SH-SY5Y (cell line): ENCODE measurements at regions not wholly inside any gene's neighbourhood (a gene's known extent, or its start where the extent isn't known, plus 50 kb on each side); places are given as distances from the start of the nearest gene placed in this dataset.

Experiments used
- GATA2 ChIP-seq: IDR thresholded peaks from 2 replicates; pipeline ENCODE4 v1.6.1; 2011; ENCODE audit warnings: mild to moderate bottlenecking, low read depth, low read length
- GATA3 ChIP-seq: IDR thresholded peaks from 2 replicates; pipeline ENCODE4 v1.6.1; 2011; ENCODE audit warnings: low read depth, mild to moderate bottlenecking, low read length, moderate library complexity

GRCh38 chr3:159652452-159652851, 336.2 kb upstream of the IL12A start:
- no peak for TF ChIP-seq GATA2
- TF ChIP-seq GATA3 = no peak
